Putamen (tissue), 1 donor: ENCODE measurements at regions not wholly inside any gene's neighbourhood (a gene's known extent, or its start where the extent isn't known, plus 50 kb on each side); places are given as distances from the start of the nearest gene placed in this dataset.
"Not testable (repeated sequence)": the region's sequence is repeated elsewhere in the genome, so short reads cannot be mapped to it uniquely, and the experiment has no call there.

Experiments used
- DNase-seq: peaks from one replicate; pipeline ENCODE4 v3.0.0-alpha.2; 2016; ENCODE audit warnings: low spot score

DNA sequence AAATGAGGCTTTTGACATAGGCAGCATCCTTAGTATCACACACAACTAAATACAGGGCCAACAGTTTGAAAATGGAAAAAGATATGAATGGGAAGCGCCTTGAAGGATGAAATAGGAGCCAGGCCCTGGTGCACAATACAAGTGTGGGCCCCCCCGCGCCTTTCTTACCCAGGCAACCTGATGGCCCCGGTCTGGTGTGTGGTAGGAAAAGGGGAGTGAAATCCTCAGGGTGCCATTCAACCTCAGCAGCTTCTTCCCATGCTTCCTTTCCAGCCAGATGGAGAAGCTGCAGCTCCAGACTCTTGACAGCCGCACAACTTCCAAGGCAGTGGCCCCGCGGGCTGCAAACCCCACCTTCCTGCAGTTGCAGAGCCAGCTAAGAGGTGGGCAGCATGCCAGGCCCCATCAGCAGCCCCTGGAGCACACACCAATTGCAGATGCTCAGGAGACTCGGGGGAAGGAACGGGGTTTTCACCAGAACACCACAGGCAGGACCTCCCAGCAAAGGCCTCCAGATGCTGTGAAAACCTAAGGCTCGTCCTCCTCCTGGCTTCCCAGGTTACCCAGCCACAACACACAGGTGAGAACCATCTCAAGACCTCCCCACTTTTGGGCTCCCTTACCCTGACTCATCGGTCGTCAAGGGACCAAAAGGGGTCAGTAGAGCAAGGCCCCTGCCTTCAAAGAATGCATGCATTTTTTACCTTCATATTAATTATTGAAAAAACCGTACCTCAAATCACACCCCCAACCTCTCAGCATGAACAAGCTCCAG is 101.6 kb downstream of the CPN2 start:
- DNase-seq, result no peak

DNA sequence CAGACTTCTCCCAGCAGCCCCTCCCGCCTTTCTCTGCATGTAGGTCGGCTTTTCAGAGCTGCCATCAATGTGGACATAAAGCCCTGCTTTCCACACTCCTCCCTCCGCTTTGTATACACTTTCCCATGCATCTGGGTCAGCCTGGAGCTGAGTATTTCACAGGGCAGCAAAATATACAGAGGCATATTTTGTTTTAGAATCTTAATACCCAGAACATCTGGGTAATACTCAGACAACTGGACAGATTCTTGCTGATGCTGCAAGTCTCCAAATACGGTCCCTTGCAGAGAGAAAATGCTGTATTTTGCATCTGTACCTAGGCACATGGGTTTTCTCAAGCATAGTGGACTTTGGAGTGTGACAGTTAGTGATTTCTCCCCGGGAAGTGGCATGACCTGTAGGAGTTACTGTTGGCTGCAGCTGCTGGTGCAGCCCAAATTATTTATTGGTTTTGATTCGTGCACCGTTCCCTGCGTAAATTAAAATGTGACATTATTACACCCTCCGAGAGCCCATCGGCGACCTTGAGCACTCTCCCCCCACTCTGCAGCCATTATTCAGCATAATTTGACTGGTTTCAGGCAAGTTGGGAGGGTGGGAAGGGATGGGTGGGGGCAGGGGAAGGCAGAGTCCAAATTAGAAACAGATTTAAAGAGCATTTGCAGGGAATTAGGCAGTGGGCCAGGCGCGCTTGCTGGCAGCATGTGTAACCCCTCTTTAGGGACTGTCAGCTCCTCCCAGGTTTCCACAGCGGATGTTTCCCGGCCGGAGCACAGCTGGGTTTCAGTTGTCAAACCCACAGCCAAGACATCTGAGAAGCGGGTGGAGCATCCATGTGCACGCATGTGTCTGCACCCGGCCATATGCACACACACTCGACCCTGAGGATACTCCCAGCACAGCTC is 100.8 kb downstream of the CPN2 start:
- no peak for DNase-seq

DNA sequence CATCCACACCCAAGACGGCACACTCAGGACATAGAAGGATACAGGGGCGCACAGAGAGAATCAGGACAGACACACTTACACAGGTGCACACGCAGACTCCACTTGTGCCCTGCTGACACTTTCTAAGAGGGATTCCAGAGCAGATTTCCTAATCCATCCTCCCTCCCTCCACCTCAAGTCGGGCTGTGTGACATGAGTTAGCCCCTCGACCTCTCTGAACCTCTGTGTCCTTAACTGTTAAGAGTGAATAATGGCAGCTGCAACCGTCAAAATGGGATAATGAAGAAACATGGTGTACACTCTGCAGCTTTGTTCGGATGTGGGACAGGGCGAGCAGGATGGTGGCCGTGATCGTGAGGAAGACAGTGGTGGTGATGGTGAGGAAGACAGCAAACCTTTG is 100.1 kb downstream of the CPN2 start:
- DNase-seq, result no peak

DNA sequence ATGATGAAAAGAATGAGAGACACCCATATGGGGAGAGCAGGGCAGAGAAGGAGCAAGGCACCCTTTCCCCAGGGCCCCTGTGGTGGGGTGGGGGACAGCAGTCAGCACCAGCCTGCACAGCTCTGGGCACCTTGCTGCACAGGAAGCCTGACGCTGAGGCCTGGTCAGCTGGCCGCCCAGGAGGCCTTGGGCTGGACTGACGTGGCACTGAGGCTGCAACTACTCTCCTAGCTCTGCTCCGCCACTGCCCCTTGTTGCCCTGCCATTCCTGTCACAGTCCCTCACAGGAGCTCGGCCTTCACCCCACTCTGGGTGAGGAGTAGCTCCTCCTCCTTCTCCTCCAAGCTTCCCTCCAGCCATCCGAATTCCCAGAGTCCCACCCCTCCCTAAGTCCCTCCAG is 99.7 kb downstream of the CPN2 start:
- DNase-seq, result no peak

DNA sequence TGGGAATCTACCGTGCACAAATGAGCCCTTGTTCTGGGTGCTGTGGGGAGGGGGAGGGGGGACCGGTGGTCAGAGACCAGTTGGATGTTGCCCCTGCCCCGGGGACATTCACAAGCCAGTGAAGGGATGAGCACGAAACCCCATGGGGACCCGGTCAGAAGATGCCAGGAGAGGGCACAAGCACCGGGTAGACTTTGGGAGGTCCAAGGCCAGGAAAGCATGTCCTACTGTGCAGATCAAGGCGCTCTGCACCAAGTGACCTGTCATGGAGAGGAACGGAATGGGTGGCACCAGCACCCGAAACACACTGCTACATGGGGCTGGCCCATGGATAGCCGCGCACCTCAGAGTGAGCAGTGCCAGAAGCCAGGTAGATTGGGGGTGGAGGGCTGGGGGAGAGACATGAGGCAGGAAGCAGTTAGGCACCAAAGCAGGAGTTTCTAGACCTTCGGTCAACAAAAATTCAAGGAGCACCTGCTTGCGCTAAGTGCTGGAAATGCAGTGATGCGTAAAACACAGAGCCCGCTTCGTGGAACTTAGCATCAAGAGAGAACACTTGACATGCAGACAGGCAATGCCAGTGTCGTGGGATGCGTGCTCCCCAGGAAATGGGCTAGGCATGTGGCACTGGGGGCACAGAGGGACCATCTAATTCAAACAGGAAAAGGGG is 99.1 kb downstream of the CPN2 start:
- DNase-seq, result no peak

DNA sequence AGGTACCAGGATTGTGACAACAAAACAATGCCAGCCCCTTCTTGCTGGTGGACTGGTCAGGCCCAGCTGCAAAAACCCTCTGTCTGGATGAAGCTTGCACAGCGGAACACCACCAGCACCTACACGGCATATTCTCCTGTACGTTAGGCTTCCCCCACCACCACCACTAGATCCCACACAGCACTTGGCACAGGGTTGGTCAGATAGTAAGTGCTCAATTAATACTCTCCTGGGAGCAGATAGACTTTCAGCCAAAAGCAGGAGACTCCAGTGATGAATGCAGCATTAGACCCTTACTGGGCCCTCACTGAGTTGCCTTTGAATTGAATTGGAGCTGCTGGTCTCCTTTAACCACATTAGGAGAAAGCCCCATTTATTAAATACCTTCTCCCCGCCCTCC is 97.9 kb downstream of the CPN2 start:
- DNase-seq, result no peak

DNA sequence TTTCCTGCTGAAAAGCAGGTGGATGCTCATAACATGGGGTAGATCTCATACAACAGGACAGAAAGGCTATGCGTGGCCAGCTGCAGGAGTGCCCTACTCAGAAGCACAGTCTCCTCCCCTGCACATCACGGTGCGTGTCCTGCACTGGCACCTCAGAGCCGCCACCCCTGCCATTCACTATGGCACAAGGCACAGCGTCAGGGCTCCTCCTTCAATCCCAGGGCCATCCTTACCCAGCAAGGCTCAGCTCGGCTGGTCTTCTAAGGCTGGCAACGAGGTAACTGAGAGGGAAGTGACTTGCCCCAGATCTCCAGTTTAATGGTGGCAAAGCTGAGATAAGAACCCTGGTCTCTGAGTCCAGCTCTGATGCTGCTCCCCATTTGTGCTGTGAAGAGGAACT is 97.1 kb downstream of the CPN2 start:
- DNase-seq, result no peak

DNA sequence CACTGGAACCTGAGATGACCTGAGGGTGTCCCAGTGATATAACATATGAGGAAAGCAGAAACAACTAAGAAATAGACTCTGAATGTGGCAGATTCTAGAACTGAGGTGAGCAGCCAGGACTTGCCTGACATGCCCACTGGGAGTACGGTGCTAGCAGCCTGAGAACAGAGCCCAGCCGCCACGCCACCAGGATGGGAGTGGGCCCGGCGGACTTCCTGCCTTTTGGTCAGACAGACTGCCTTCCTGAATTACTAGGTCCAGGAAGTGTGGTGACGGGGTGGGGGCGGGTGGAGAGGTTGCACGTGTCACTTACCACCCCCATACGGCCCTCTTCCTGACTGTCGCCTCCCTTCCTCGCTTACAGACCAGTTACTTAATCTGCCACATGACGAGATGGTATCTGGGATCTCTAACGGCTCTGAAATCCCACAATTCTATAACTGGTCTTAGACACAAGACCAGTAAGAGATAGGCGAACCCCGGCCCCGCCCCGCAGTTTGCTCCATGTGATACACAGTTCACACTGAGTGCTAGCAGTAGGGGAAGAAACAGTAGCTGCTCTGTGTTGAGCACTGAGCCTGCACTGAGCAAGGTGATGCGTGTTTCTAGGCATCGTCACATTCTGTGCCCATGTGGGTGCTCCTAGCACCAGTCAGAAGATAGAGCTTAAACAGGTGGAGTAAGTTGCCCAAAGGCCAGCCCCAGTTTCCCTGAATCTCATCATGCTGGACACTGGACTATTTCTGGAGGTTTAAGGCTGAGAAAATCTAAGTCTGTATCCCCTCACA is 95.7 kb downstream of the CPN2 start:
- peak; percentile 22 for DNase-seq

DNA sequence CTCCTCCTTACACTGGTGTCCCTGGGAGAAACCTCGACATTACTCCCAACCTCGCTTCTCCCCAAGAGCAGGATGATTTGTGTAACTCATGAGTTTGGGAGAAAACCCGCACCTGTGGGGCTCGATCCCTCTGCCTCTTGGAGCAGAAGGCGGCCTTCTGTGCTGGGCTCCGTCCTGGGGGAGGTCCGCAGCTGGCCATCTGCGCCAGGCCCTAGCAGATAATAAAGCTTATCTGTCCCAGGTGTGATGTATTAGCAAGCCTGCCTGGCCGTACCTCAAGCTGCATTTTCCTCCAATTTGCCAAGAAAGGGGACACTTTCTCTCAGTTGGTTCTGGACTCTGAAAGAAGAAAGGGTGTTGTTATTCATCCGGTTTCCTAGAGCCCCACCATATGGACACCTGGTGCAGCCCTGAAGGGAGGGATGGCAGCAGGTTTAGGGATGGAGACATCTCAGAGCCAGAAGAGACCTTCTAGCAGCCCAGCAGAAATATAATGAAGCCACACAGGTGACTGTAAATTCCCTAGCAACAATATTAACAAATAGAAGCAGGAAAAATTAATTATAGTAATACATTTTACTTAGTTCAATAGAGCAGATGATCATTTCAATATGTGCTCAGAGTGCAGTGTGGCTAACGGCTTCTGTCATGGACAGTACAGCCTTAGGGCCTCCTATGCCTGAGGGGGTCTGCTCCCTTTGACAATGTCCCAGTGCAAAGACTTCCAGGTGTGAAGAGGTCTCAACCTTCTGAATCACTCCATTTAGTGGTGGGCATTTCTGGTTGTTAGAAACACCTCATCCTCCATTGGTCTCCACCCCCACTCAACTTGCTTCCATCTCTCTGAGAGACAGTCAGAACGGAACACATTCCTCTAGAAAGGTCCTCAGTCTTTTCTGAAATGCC is 94.8 kb downstream of the CPN2 start:
- no peak for DNase-seq

DNA sequence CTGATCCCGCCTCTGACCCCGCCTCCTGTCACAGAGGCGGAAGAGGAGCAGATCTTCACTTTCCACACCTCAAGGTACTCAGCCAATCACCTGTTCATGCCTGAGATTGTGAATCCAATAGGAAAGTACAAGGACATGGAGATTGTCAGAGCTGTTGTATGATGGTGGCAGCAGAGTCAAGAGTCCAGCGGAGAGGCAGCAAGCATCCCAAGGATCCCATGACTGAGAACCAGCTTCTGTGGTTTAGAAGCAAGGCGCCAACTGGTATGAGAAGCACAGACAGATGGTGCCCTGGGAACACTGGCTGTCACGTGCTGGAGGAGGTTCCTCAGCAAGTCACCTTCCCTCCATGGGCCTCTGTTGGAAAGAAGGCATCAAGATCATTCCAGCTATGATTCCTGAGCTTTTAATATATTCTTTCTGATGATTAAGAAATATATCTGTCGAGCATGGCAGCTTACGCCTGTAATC is 93.9 kb downstream of the CPN2 start:
- no peak for DNase-seq

DNA sequence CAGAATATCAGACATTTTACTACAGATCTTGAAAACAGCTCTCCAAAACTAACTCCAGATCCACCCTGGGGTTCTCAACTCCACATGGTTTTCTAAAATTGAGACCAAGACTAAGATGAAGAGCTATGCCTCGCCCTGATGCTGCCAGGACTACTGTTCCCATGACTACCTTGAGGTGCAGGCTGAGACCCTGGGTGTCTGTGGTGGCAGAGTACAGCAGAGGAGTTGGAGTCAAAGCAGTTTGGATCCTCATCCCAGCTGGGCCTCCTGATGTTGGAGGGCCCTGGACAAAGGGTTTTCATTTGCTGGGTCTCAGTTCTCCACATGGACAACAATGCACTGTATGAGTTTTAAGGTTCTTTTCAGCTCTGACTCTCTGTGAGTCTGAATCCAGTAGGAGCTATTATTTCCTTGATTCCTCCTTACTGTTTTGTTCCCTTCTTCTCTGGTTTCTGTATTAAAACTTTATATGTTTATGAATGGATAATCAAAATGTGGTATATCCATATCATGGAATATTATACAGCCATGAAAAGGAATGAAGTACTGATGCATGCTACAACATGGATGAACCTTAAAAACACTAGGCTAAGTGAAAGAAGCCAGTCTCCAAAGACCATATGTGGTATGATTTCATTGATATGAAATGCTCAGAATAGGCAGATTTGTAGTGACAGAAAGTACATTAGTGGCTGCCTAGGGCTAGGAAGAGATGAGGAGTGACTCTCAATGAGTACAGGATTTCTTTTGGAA is 93.0 kb downstream of the CPN2 start:
- DNase-seq, result no peak

DNA sequence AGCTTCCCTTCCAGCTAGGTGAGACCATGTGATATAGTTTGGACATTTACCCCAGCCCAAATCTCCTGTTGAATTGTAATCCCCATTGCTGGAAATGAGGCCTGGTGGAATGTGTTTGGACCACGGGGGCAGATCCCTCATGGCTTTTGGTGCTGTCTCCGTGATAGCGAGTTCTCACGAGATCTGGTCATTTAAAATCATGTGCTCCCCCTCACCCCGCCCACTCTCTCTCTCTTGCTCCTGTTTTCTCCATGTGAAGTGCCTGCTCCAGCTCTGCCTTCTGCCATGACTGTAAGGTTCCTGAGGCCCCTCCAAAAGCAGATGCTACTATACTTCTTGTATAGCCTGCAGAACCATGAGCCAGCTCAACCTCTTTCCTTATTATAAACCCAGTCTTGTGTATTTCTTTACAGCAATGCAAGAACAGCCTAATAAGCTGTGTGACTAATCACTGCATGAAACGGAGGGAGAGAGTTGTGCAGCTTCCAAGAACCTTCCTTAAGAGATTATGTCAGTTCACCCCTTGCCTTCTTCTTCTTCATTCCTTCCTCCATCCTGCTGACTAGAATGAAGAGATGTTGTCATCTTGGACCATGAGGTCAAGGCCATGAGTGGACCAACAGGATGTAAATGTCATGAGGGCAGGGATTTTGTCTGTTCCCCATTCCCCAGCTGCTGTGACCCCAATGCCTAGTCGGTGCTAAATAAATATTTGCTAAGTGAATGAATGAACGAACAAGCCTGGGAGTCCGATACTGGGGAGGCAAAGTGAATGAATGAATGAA is 91.0 kb downstream of the CPN2 start:
- no peak for DNase-seq

DNA sequence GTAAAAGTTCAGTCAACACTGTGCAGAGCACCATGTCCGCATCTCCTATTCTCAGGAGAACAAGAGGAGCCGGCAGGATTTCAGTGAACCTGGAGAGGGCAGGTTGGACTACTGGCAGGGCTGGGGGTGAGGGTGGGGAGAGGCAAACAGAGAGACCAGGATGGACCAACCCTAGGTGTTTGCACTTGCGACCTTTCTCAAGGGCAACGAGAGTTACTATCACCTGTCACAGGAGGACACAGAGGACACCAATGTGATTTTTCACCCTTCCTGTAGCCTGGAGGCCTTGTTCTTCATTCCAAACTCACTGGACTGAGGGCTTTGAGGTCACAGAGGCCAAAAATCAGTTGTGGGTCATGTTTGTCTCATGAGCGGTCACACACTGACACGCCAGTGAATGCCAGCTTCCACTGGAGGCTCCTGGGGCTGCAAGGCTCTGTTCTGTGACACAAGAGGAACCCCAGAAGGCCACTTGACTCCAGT is 89.5 kb downstream of the CPN2 start:
- DNase-seq, result no peak

DNA sequence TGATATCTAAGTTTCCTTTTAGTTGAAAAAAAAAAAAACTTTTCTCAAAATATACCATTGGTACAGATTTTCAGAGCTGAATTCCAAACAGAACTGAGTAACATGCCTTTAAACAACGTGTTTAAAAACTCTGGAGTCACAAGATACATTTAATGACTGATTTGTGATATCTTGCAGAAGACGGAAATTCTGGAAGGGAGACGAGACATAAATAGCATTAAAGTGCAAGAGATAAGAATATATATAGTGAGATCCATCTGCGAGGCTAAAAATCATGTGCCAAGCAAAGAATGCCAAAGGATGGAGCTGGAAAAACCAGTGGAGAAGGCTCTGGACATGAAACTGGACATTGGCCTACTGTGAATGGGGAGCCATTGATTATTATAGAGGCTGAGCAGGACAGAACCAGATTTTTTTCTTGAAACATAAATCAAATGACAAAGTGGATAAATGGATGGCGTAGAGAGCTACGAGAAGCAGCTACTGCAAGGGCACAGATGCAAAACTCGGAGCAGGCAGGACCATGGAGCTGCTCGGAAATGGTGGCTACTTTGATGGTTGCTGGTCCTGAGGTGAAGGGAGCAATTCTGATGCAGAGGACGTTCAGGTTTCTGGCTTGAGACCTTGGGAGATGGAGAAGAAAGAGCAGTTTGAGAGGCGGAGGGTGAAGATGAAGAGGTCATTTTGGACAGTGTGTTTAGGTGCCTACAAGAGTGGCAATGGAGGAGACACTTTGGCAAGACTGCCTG is 88.8 kb downstream of the CPN2 start:
- DNase-seq, result no peak

DNA sequence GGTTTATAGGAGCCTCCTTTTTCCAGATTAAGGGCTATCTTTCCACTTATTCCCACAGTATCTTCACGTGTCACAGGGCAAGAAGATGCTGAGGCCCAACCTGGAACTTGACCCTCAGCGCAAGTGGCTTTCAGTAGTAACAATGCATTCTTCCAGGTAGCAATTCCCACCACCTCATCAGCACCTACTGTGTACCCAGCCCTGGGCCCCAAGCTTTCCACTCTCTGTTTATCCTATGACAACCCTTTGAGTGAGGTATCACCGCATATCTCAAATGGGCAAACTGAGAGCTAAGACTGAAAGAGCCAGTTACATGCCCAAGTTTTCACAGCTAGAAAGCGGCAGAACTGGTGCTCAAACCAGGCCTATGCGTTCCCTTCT is 88.2 kb downstream of the CPN2 start:
- no peak for DNase-seq

DNA sequence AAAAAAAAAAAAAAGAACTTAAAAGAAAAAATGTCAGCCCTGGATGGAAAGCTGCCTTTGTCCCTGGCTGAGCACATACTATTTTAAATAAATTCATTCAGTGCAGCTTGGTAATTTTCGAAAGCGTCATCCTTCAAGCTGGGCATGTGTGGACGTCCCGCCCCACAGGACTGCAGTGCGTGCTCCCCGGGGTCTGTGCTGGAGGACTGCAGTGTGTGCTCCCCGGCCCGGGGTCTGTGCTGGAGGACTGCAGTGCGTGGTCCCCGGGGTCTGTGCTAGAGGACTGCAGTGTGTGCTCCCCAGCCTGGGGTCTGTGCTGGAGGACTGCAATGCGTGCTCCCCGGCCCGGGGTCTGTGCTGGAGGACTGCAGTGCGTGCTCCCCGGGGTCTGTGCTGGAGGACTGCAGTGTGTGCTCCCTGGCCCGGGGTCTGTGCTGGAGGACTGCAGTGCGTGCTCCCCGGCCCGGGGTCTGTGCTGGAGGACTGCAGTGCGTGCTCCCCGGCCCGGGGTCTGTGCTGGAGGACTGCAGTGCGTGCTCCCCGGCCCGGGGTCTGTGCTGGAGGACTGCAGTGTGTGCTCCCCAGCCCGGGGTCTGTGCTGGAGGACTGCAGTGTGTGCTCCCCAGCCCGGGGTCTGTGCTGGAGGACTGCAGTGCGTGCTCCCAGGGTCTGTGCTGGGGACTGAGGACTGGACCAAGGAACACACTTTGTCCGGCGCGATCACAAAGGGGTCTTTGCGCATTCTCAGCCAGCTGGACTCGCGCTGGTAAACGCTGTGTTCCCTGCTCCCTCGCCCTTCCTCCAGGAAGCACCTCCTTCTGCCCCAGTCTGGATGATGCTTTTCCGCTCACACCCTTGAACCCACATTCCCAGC is 86.3 kb downstream of the CPN2 start:
- DNase-seq, result not testable (repeated sequence)

DNA sequence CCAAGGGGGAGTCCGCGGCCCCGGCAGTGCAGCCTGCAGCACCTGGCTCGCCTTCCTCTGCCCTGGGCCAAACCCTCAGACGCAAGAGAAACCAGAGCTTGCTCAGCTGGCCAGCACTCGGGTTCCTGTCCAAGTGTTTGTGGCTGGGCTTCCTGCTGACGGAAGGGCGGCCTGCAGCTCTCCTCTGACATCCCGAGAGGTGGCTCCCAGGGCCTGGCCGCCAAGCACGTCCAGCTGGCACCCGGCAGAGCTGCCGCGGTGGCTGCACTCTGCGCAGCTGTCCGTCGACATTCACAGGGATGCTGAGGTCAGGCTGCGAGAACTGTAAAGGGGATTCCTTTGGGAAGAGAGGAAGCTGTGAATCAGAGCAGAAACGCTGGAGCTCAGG is 85.6 kb downstream of the CPN2 start:
- DNase-seq, result peak; percentile 70
